ENCODE measurements at regions not wholly inside any gene's neighbourhood (a gene's known extent, or its start where the extent isn't known, plus 50 kb on each side); places are given as distances from the start of the nearest gene placed in this dataset.

DNA sequence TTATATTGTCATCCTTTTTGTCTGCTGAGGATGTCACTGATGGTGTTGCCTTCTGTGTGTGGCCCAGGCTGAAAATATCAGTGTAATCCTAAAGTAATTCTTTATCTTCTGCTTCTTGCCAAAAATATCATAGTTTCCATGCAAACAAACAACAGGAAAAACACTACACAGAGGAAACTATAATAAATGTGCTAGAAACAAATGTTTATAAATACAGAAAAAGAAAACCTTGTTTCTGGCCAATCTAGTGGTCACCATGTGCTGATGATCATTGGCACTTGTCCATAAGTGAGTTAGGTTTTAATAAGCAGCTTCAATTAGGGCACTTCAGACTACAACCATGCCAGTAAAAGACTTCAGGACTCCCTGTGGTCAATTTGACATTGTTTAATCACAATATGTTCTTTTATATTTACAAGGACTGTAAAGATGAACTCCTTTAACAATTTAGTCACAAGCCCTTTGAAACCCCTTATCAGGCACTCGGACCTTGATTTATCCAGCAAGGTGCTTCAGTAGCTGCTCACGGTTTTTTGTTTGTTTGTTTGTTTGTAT lies 124.8 kb downstream of the TMTC3 start:
- no peaks in the 10 kb centered on the region for H3K9me3 Mint-ChIP-seq
- no peak for DNase-seq (ENCODE audit: low read depth, low spot score)
- H3K4me3 Mint-ChIP-seq: no peak overlapping the region
- H3K4me1 Mint-ChIP-seq: no peaks in the 10 kb centered on the region
- H3K36me3 Mint-ChIP-seq (ENCODE audit: low read depth): no peaks in the 10 kb centered on the region
- H3K27ac Mint-ChIP-seq (ENCODE audit: unreplicated experiment): no peak overlapping the region
- TF ChIP-seq, protein P1, sequence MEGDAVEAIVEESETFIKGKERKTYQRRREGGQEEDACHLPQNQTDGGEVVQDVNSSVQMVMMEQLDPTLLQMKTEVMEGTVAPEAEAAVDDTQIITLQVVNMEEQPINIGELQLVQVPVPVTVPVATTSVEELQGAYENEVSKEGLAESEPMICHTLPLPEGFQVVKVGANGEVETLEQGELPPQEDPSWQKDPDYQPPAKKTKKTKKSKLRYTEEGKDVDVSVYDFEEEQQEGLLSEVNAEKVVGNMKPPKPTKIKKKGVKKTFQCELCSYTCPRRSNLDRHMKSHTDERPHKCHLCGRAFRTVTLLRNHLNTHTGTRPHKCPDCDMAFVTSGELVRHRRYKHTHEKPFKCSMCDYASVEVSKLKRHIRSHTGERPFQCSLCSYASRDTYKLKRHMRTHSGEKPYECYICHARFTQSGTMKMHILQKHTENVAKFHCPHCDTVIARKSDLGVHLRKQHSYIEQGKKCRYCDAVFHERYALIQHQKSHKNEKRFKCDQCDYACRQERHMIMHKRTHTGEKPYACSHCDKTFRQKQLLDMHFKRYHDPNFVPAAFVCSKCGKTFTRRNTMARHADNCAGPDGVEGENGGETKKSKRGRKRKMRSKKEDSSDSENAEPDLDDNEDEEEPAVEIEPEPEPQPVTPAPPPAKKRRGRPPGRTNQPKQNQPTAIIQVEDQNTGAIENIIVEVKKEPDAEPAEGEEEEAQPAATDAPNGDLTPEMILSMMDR (conservative IDR thresholded peaks at IDR 0.05): no peak
- H3K27me3 Mint-ChIP-seq (ENCODE audit: low read depth): no peaks in the 10 kb centered on the region

DNA sequence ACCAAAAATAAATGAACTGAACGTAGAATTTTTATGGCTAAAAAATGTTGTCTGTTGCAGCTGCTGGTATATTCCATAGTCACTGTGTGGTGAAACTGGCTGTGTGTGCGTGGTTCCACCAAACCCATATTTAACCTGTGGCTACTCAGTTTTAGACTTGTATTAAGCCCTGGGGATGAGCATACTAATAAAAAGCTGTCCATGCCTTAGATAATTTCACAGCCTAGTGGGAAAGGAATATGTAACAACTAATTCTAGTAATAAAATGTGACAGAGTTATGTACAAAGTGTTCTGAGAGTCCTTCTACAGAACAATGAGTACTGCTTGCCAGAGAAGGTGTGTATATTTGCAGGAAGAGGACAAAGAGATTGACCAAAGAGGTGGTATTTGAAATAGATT lies 125.5 kb downstream of the TMTC3 start:
- peaks cover 4% of the 10 kb centered on the region for H3K4me1 Mint-ChIP-seq
- H3K27me3 Mint-ChIP-seq (ENCODE audit: low read depth): no peaks in the 10 kb centered on the region
- no peaks in the 10 kb centered on the region for H3K9me3 Mint-ChIP-seq
- no peaks in the 10 kb centered on the region for H3K36me3 Mint-ChIP-seq (ENCODE audit: low read depth)
- no peak for DNase-seq (ENCODE audit: low read depth, low spot score)
- TF ChIP-seq, protein P1 (conservative IDR thresholded peaks at IDR 0.05): no peak
- H3K27ac Mint-ChIP-seq (ENCODE audit: unreplicated experiment): no peak overlapping the region
- no peak overlapping the region for H3K4me3 Mint-ChIP-seq

DNA sequence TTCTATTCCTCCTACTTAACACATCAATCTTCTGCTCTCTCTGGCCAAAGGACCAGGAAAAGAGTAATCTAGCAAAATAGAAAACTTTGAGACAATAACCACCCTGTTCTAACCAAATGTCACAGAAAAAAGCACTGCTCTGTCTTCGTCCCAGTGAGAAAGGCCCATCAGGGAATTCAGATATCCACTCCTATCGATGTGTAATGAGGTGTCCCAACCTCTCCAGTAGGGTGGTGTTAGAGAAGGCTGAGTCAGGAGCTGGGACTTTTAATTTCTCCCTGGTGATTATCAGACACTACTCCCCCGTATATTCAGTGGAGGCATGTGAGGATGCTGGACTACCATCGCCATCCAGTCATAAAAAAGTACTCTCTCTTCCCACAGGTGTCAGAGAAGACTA lies 130.3 kb downstream of the TMTC3 start:
- no peak overlapping the region for H3K4me3 Mint-ChIP-seq

DNA sequence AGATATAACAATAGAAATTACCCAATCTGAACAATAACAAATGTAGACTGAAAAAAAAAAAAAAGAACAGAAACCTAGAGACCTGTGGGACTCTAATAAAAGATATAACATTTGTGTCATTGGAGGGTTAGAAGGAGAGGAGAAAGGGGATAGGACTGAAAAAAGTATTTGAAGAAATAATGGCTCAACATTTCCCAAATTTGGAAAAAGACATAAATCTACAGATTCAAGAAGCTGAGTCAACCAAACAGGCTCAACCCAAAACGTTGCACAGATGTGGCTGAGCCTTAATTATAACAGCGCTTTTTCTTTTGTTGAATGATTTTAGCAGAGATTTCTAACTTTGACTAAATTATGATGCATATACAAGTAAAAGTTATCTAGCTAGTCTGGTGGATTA lies 131.3 kb downstream of the TMTC3 start:
- Mint-ChIP-seq H3K4me1 (peaks cover 4% of the 10 kb centered on the region), H3K27me3 (ENCODE audit: low read depth) (no peaks in the 10 kb centered on the region), H3K36me3 (ENCODE audit: low read depth) (no peaks in the 10 kb centered on the region), H3K27ac (ENCODE audit: unreplicated experiment) (no peak overlapping the region), H3K9me3 (peaks cover 5% of the 10 kb centered on the region), H3K4me3 (no peak overlapping the region)
- no peak for DNase-seq (ENCODE audit: low read depth, low spot score)
- TF ChIP-seq, protein P1 (conservative IDR thresholded peaks at IDR 0.05): no peak

More for the DNA sequence above, 130.3 kb downstream of the TMTC3 start:
- H3K27me3 Mint-ChIP-seq (ENCODE audit: low read depth): no peaks in the 10 kb centered on the region
- no peak overlapping the region for H3K27ac Mint-ChIP-seq (ENCODE audit: unreplicated experiment)
- H3K36me3 Mint-ChIP-seq (ENCODE audit: low read depth): no peaks in the 10 kb centered on the region
- no peak for DNase-seq (ENCODE audit: low read depth, low spot score)
- TF ChIP-seq, protein P1 (conservative IDR thresholded peaks at IDR 0.05): no peak
- H3K9me3 Mint-ChIP-seq: peaks cover 5% of the 10 kb centered on the region
- peaks cover 4% of the 10 kb centered on the region for H3K4me1 Mint-ChIP-seq

DNA sequence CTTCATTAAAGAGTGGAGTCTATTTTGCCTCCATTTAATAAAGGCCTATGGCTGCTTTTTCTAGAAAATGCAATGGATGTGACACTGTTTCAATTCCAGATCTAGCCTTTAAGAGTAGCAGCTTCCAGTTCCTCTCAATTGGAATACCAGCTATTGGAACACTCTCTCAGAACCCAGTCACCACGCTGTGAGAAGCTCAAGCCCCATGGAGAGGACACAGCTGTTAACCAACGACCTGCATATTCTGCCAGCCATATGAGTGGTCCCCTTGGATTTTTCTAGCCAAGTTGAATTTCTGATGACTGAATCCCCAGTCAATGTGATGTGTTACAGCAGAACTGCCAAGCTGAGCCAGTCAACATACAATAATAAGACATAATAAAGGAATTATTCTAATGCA lies 131.8 kb downstream of the TMTC3 start:
- TF ChIP-seq, protein P1 (conservative IDR thresholded peaks at IDR 0.05): no peak
- no peak for DNase-seq (ENCODE audit: low read depth, low spot score)
- H3K9me3 Mint-ChIP-seq: peaks cover 5% of the 10 kb centered on the region
- no peak overlapping the region for H3K4me3 Mint-ChIP-seq
- H3K36me3 Mint-ChIP-seq (ENCODE audit: low read depth): no peaks in the 10 kb centered on the region
- no peak overlapping the region for H3K27ac Mint-ChIP-seq (ENCODE audit: unreplicated experiment)
- H3K4me1 Mint-ChIP-seq: peaks cover 4% of the 10 kb centered on the region
- H3K27me3 Mint-ChIP-seq (ENCODE audit: low read depth): no peaks in the 10 kb centered on the region

Data from neural crest cell (in vitro differentiated cells).